HCT116 (cell line): ENCODE measurements at regions not wholly inside any gene's neighbourhood (a gene's known extent, or its start where the extent isn't known, plus 50 kb on each side); places are given as distances from the start of the nearest gene placed in this dataset.

ENCODE experiments used
- ATAC-seq: fragments of 200-7000 bp; cut with Tn5 transposase; 2 replicates; pipeline ENCODE4 v1.9.1; 2020; ENCODE audit warnings: mild to moderate bottlenecking, moderate library complexity
- BruUV-seq: library from RNA; stranded (reverse); fragments of 400-500 nt; replicated peaks from 2 replicates; lab custom pipeline; 2021; lab: Mats Ljungman, UMichigan
- CTCF ChIA-PET: fragments of 300-600 bp; sonication (Branson Sonifier 250); formaldehyde crosslinking; loops from one replicate; lab custom pipeline; 2021; ENCODE audit warnings: antibody characterized with exemption; lab: Charles Lee
- POLR2A ChIA-PET: fragments of 300-600, 350-600 bp; sonication (Branson Sonifier 250); formaldehyde crosslinking; loops from one replicate; lab custom pipeline; 2021; ENCODE audit warnings: antibody characterized with exemption; lab: Charles Lee
- RAD21 ChIA-PET, 2 experiments: fragments of 300-600 bp; sonication (Branson Sonifier 250); formaldehyde crosslinking; loops; one replicate each; lab custom pipeline; 2023; ENCODE audit warnings: low total read pairs in 2 of 2; ENCODE audit not compliant: uncharacterized antibody in 2 of 2, unreplicated experiment in 2 of 2, low non-redundant PET in 1 of 2; lab: Charles Lee
- DNase-seq: peaks from one replicate; pipeline ENCODE4 v3.0.0-alpha.2; 2010; ENCODE audit warnings: low read depth, low spot score
- H2AFZ ChIP-seq: fragments of 200-600 bp; shearing (Covaris generic), sonication (generic); 2 replicates; pipeline ENCODE4 v1.6.1; 2017; ENCODE audit warnings: low read depth, mixed run types, mixed read lengths, antibody characterized with exemption, low read length; ENCODE audit not compliant: poor library complexity, severe bottlenecking
- H3K27ac ChIP-seq: 2 replicates; pipeline ENCODE4 v1.5.1; 2012; ENCODE audit warnings: low read depth, low read length
- H3K27me3 ChIP-seq: fragments of 200-600 bp; sonication (generic); 2 replicates; pipeline ENCODE4 v1.6.1; 2016; ENCODE audit warnings: mixed run types, low read length, mixed read lengths; ENCODE audit not compliant: insufficient read depth
- H3K36me3 ChIP-seq, 2 experiments: fragments of 200-500 bp in 1 of 2; fragments of 200-600 bp in 1 of 2; sonication (Bioruptor generic) in 1 of 2; sonication (generic) in 1 of 2; 2 replicates each; pipeline versions ENCODE4 v1.5.1 to v1.6.1; 2014 to 2016; ENCODE audit warnings: low read length in 2 of 2, inconsistent platforms in 1 of 2, mixed read lengths in 1 of 2, mixed run types in 1 of 2; ENCODE audit not compliant: insufficient read depth in 2 of 2, control insufficient read depth in 1 of 2
- H3K4me1 ChIP-seq, 2 experiments: fragments of 200-600 bp in 1 of 2; sonication (generic) in 1 of 2; 2 replicates each; pipeline versions ENCODE4 v1.5.1 to v1.6.1; 2012 to 2017; ENCODE audit warnings: low read length in 2 of 2, inconsistent platforms in 1 of 2, mild to moderate bottlenecking in 1 of 2, mixed read lengths in 1 of 2, mixed run types in 1 of 2, moderate library complexity in 1 of 2; ENCODE audit not compliant: insufficient read depth in 2 of 2, control insufficient read depth in 1 of 2
- H3K4me2 ChIP-seq: fragments of 200-600 bp; sonication (generic); 2 replicates; pipeline ENCODE4 v1.6.1; 2017; ENCODE audit warnings: mixed run types, low read length, mixed read lengths
- H3K4me3 ChIP-seq, 2 experiments: fragments of 200-600 bp in 1 of 2; sonication (generic) in 1 of 2; replicated peaks in 1 of 2; 2 replicates each; pipeline ENCODE4 v1.5.1; 2011 to 2016; ENCODE audit warnings: low read length in 2 of 2, control low read depth in 1 of 2, low read depth in 1 of 2, mild to moderate bottlenecking in 1 of 2, mixed read lengths in 1 of 2, mixed run types in 1 of 2
- H3K79me2 ChIP-seq: fragments of 200-600 bp; sonication (generic); 2 replicates; pipeline ENCODE4 v1.6.1; 2017; ENCODE audit warnings: mild to moderate bottlenecking, mixed run types, low read length, moderate library complexity, mixed read lengths; ENCODE audit not compliant: insufficient read depth
- H3K9ac ChIP-seq: fragments of 200-600 bp; sonication (generic); 2 replicates; pipeline ENCODE4 v1.6.1; 2016; ENCODE audit warnings: low read length, mixed read lengths
- H3K9me2 ChIP-seq: fragments of 200-600 bp; sonication (generic), shearing (Covaris generic); 2 replicates; pipeline ENCODE4 v1.6.1; 2017; ENCODE audit warnings: mixed run types, mild to moderate bottlenecking, moderate library complexity; ENCODE audit not compliant: insufficient read depth
- H3K9me3 ChIP-seq, 2 experiments: fragments of 200-500 bp in 1 of 2; fragments of 200-600 bp in 1 of 2; sonication (Bioruptor generic) in 1 of 2; sonication (generic) in 1 of 2; 2 replicates each; pipeline ENCODE4 v1.6.1; 2014 to 2017; ENCODE audit warnings: low read length in 2 of 2, mixed read lengths in 2 of 2, inconsistent platforms in 1 of 2, low read depth in 1 of 2, mild to moderate bottlenecking in 1 of 2, mixed run types in 1 of 2, moderate library complexity in 1 of 2; ENCODE audit not compliant: control insufficient read depth in 1 of 2, insufficient read depth in 1 of 2
- H4K20me1 ChIP-seq: fragments of 200-600 bp; sonication (generic), shearing (Covaris generic); 2 replicates; pipeline ENCODE4 v1.6.1; 2017; ENCODE audit warnings: mixed run types, mild to moderate bottlenecking, moderate library complexity; ENCODE audit not compliant: insufficient read depth
- CBX3 ChIP-seq: IDR thresholded peaks from 2 replicates; pipeline ENCODE4 v1.6.1; 2012; ENCODE audit warnings: low read depth
- ELF1 ChIP-seq: IDR thresholded peaks from 2 replicates; pipeline ENCODE4 v1.6.1; 2012; ENCODE audit warnings: low read depth, borderline replicate concordance
- EZH2phosphoT487 ChIP-seq: fragments of 200-600 bp; IDR thresholded peaks from 2 replicates; pipeline ENCODE4 v1.6.1; 2018; ENCODE audit warnings: antibody characterized with exemption, borderline replicate concordance
- JUND ChIP-seq: IDR thresholded peaks from 2 replicates; pipeline ENCODE4 v1.6.1; 2012
- POLR2A ChIP-seq: IDR thresholded peaks from 2 replicates; pipeline ENCODE4 v1.7.0; 2011; ENCODE audit warnings: borderline replicate concordance; ENCODE audit not compliant: insufficient read depth, insufficient read length; ENCODE audit errors: extremely low read depth
- POLR2AphosphoS5 ChIP-seq: IDR thresholded peaks from 2 replicates; pipeline ENCODE4 v1.6.1; 2011; ENCODE audit warnings: mild to moderate bottlenecking, low read depth, low read length, moderate library complexity
- RAD21 ChIP-seq: IDR thresholded peaks from 2 replicates; pipeline ENCODE4 v1.6.1; 2012; ENCODE audit warnings: low read depth, mild to moderate bottlenecking
- SIN3A ChIP-seq: IDR thresholded peaks from 2 replicates; pipeline ENCODE4 v1.6.1; 2012; ENCODE audit warnings: low read depth
- SP1 ChIP-seq: IDR thresholded peaks from 2 replicates; pipeline ENCODE4 v1.6.1; 2012; ENCODE audit warnings: low read depth
- SRF ChIP-seq: IDR thresholded peaks from 2 replicates; pipeline ENCODE4 v1.6.1; 2012; ENCODE audit warnings: low read depth
- TCF7L2 ChIP-seq: IDR thresholded peaks from 2 replicates; pipeline ENCODE4 v1.7.0; 2011; ENCODE audit warnings: borderline replicate concordance, inconsistent platforms; ENCODE audit not compliant: insufficient read depth, insufficient read length; ENCODE audit errors: extremely low read depth
- ZFX ChIP-seq: fragments of 450-650 bp; IDR thresholded peaks from 2 replicates; pipeline ENCODE4 v1.6.1; 2017
- ZNF274 ChIP-seq: fragments of 200-500 bp; sonication (Bioruptor generic); IDR thresholded peaks from 2 replicates; pipeline ENCODE4 v1.6.1; 2014; ENCODE audit warnings: mild to moderate bottlenecking, low read depth, low read length, inconsistent platforms
- intact Hi-C: fragments of 100-400 bp; cut with micrococcal nuclease; formaldehyde crosslinking; loops from 2 replicates; pipeline ENCODE4 v1.10.0; 2022
- TF ChIP-seq, protein P1 (sequence below): IDR thresholded peaks from 2 replicates; pipeline ENCODE4 v1.6.1; 2012; ENCODE audit warnings: low read depth
- TF ChIP-seq, protein P2 (sequence below): IDR thresholded peaks from 2 replicates; pipeline ENCODE4 v1.6.1; 2012
- TF ChIP-seq, protein P3 (sequence below): IDR thresholded peaks from 2 replicates; pipeline ENCODE4 v1.6.1; 2011; ENCODE audit warnings: mild to moderate bottlenecking, low read length, moderate library complexity; ENCODE audit not compliant: insufficient replicate concordance; ENCODE audit errors: extremely low read depth

DNA sequence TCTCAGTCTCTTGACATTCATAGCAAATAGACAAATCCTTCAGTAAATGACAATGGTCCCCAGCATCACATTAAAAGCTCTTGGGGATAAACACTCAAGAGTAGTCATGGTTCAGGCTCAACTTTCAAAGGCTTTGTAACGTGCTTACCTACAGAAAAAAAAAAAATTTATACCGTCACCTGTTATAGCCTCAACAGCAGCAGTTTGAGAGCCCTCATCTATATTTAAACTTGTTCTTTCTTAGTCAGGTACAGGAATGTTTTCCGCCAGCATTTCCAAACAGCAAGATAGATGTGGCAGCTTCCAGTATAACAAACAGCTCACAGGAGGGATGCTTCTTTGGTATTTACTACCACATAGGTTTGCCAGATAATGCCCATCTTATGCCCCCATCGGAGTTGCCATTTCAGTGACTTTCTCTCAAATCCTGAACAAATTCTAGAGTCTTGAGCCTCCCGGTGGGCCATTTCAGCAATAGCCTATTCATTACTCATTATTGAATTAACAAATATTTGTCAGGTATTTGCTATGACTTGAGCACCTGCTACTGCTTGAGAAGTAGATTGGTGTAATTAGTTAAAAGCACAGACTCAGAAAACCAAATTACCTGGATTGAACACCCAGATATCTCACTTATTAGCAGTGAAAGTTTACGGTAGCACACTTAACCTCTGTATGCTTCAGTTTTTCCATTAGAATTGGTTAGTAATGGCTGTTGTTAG lies 470.0 kb downstream of the EBF1 start:
- no peak overlapping the region for H3K27ac ChIP-seq
- intact Hi-C loops = no loop called here
- H4K20me1 ChIP-seq = no peaks in the 10 kb centered on the region
- ChIA-PET POLR2A (no interaction called here), CTCF (no interaction called here), RAD21 (no interaction called here)
- no peak overlapping the region for H2AFZ ChIP-seq
- H3K4me3 ChIP-seq = no peak overlapping the region
- no peaks in the 10 kb centered on the region for H3K79me2 ChIP-seq
- TF ChIP-seq SP1 (no peak), ELF1 (no peak), CBX3 (no peak), TCF7L2 (no peak), POLR2A (no peak), POLR2AphosphoS5 (no peak), JUND (no peak), EZH2phosphoT487 (no peak), ZFX (no peak), ZNF274 (no peak), SRF (no peak), SIN3A (no peak), RAD21 (no peak)
- TF ChIP-seq, protein P1, sequence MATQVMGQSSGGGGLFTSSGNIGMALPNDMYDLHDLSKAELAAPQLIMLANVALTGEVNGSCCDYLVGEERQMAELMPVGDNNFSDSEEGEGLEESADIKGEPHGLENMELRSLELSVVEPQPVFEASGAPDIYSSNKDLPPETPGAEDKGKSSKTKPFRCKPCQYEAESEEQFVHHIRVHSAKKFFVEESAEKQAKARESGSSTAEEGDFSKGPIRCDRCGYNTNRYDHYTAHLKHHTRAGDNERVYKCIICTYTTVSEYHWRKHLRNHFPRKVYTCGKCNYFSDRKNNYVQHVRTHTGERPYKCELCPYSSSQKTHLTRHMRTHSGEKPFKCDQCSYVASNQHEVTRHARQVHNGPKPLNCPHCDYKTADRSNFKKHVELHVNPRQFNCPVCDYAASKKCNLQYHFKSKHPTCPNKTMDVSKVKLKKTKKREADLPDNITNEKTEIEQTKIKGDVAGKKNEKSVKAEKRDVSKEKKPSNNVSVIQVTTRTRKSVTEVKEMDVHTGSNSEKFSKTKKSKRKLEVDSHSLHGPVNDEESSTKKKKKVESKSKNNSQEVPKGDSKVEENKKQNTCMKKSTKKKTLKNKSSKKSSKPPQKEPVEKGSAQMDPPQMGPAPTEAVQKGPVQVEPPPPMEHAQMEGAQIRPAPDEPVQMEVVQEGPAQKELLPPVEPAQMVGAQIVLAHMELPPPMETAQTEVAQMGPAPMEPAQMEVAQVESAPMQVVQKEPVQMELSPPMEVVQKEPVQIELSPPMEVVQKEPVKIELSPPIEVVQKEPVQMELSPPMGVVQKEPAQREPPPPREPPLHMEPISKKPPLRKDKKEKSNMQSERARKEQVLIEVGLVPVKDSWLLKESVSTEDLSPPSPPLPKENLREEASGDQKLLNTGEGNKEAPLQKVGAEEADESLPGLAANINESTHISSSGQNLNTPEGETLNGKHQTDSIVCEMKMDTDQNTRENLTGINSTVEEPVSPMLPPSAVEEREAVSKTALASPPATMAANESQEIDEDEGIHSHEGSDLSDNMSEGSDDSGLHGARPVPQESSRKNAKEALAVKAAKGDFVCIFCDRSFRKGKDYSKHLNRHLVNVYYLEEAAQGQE = no peak
- TF ChIP-seq, protein P2, sequence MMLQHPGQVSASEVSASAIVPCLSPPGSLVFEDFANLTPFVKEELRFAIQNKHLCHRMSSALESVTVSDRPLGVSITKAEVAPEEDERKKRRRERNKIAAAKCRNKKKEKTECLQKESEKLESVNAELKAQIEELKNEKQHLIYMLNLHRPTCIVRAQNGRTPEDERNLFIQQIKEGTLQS = no peak
- TF ChIP-seq, protein P3, sequence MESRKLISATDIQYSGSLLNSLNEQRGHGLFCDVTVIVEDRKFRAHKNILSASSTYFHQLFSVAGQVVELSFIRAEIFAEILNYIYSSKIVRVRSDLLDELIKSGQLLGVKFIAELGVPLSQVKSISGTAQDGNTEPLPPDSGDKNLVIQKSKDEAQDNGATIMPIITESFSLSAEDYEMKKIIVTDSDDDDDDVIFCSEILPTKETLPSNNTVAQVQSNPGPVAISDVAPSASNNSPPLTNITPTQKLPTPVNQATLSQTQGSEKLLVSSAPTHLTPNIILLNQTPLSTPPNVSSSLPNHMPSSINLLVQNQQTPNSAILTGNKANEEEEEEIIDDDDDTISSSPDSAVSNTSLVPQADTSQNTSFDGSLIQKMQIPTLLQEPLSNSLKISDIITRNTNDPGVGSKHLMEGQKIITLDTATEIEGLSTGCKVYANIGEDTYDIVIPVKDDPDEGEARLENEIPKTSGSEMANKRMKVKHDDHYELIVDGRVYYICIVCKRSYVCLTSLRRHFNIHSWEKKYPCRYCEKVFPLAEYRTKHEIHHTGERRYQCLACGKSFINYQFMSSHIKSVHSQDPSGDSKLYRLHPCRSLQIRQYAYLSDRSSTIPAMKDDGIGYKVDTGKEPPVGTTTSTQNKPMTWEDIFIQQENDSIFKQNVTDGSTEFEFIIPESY = no peak
- no peaks in the 10 kb centered on the region for H3K9me3 ChIP-seq
- no TSS peak for BruUV-seq
- H3K36me3 ChIP-seq = no peaks in the 10 kb centered on the region
- no peaks in the 10 kb centered on the region for H3K9me2 ChIP-seq
- no peak overlapping the region for H3K9ac ChIP-seq
- no peak for ATAC-seq
- no peaks in the 10 kb centered on the region for H3K4me1 ChIP-seq
- DNase-seq = no peak
- peaks cover 12% of the 10 kb centered on the region; the same call in 1 of the 2 replicates for H3K27me3 ChIP-seq
- H3K4me2 ChIP-seq = no peak overlapping the region
